PC-3 (cell line): ENCODE measurements at regions not wholly inside any gene's neighbourhood (a gene's known extent, or its start where the extent isn't known, plus 50 kb on each side); places are given as distances from the start of the nearest gene placed in this dataset.

Source experiments
- ATAC-seq: fragments of 200-7000 bp; cut with Tn5 transposase; 2 replicates; pipeline ENCODE4 v1.9.1; 2020; ENCODE audit warnings: mild to moderate bottlenecking, moderate library complexity
- BruUV-seq: library from RNA; stranded (reverse); fragments of 400-500 nt; replicated peaks from 2 replicates; lab custom pipeline; 2021; lab: Mats Ljungman, UMichigan
- CTCF ChIA-PET: fragments of 300-600 bp; sonication (Branson Sonifier 250); formaldehyde crosslinking; loops from one replicate; lab custom pipeline; 2022; ENCODE audit warnings: antibody characterized with exemption; lab: Charles Lee
- POLR2A ChIA-PET: fragments of 300-600 bp; sonication (Branson Sonifier 250); formaldehyde crosslinking; loops from one replicate; lab custom pipeline; 2022; ENCODE audit warnings: antibody characterized with exemption; ENCODE audit not compliant: unreplicated experiment; lab: Charles Lee
- DNase-seq: peaks from one replicate; pipeline ENCODE4 v3.0.0-alpha.2; 2015
- H2AFZ ChIP-seq: fragments of 300-600 bp; sonication (generic); 2 replicates; pipeline ENCODE4 v1.6.0; 2016; ENCODE audit warnings: antibody characterized with exemption, low read length
- H3F3A ChIP-seq: fragments of 300-600 bp; sonication (generic); one replicate; pipeline ENCODE4 v1.6.0; 2017; ENCODE audit warnings: antibody characterized with exemption, low read length, control low read depth, mild to moderate bottlenecking; ENCODE audit not compliant: unreplicated experiment
- H3K27ac ChIP-seq: fragments of 300-600 bp; sonication (generic); 2 replicates; pipeline ENCODE4 v1.5.1; 2016; ENCODE audit warnings: mild to moderate bottlenecking, low read length
- H3K27me3 ChIP-seq: fragments of 300-600 bp; sonication (generic); 2 replicates; pipeline ENCODE4 v1.6.1; 2016; ENCODE audit warnings: low read length, mixed read lengths
- H3K36me3 ChIP-seq: fragments of 300-600 bp; sonication (generic); 2 replicates; pipeline ENCODE4 v1.6.1; 2016; ENCODE audit warnings: low read depth, mixed run types, low read length, mixed read lengths
- H3K4me1 ChIP-seq: fragments of 300-600 bp; sonication (generic); 2 replicates; pipeline ENCODE4 v1.5.1; 2016; ENCODE audit warnings: low read length; ENCODE audit not compliant: insufficient read depth
- H3K4me2 ChIP-seq: fragments of 300-600 bp; sonication (generic); 2 replicates; pipeline ENCODE4 v1.6.0; 2016; ENCODE audit warnings: low read length
- H3K4me3 ChIP-seq: fragments of 300-600 bp; sonication (generic); 2 replicates; pipeline ENCODE4 v1.5.1; 2016; ENCODE audit warnings: mild to moderate bottlenecking, low read length, mixed read lengths
- H3K79me2 ChIP-seq: fragments of 300-600 bp; sonication (generic); 2 replicates; pipeline ENCODE4 v1.6.1; 2017; ENCODE audit warnings: low read length, mixed read lengths
- H3K9ac ChIP-seq: fragments of 300-600 bp; sonication (generic); 2 replicates; pipeline ENCODE4 v1.6.0; 2016; ENCODE audit warnings: mild to moderate bottlenecking, low read length
- H3K9me2 ChIP-seq: fragments of 300-600 bp; sonication (generic); replicated peaks from 2 replicates; pipeline ENCODE4 v1.6.1; 2016; ENCODE audit warnings: mixed run types, low read length, mixed read lengths
- H3K9me3 ChIP-seq: fragments of 300-600 bp; sonication (generic); 2 replicates; pipeline ENCODE4 v1.6.1; 2016; ENCODE audit warnings: low read length, mixed read lengths
- H4K20me1 ChIP-seq: fragments of 300-600 bp; sonication (generic); 2 replicates; pipeline ENCODE4 v1.6.1; 2016; ENCODE audit warnings: low read length, mixed read lengths
- CTCF ChIP-seq: fragments of 300-600 bp; sonication (generic); conservative IDR thresholded peaks from 2 replicates; pipeline ENCODE4 v1.5.1; 2017; ENCODE audit warnings: antibody characterized with exemption, low read depth, mild to moderate bottlenecking, low read length
- EZH2 ChIP-seq: fragments of 300-600 bp; sonication (generic); IDR thresholded peaks from one replicate; pipeline ENCODE4 v1.6.1; 2017; ENCODE audit warnings: antibody characterized with exemption, mild to moderate bottlenecking, low read length; ENCODE audit not compliant: unreplicated experiment
- EZH2phosphoT487 ChIP-seq: fragments of 300-600 bp; sonication (generic); IDR thresholded peaks from 2 replicates; pipeline ENCODE4 v1.6.1; 2018; ENCODE audit warnings: mild to moderate bottlenecking, antibody characterized with exemption, low read length, borderline replicate concordance
- intact Hi-C: fragments of 100-400 bp; cut with micrococcal nuclease; formaldehyde crosslinking; loops from 2 replicates; pipeline ENCODE4 v1.9.0; 2023

DNA sequence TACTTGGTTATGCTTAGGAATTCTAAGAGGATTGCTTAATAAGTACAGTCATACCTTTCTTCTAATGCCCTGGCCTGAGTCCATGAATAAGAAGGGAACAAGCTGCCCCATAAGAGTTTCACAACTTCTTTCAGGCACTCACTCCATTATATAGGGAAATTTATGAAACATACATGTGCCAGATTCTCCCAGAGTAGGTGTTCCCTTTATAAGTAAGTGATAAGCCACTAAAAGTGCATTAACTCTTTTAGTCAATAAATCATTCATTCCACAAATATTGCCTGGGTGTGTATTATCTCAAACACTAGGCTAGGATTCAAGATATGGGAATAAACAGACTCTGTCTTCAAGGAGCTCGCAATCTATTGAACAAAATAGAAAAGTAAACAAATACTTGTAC lies 84.5 kb upstream of the RBBP8 start:
- intact Hi-C loops, result loop anchor here (5.0 kb wide), 1 partner anchor 36 kb away; no protein-coding TSS in a partner anchor
- Histone ChIP-seq H3K9ac (no peak overlapping the region), H3K4me1 (peaks cover 20% of the 10 kb centered on the region), H3K9me3 (no peaks in the 10 kb centered on the region), H3K9me2 (no peaks in the 10 kb centered on the region), H3K79me2 (no peaks in the 10 kb centered on the region), H3F3A (peaks cover 4% of the 10 kb centered on the region), H3K36me3 (no peaks in the 10 kb centered on the region), H4K20me1 (no peaks in the 10 kb centered on the region), H3K27me3 (no peaks in the 10 kb centered on the region), H3K27ac (no peak overlapping the region), H2AFZ (no peak overlapping the region), H3K4me2 (no peak overlapping the region), H3K4me3 (no peak overlapping the region)
- BruUV-seq, result no TSS peak
- POLR2A ChIA-PET, result no interaction called here
- DNase-seq (peak; percentile 64), ATAC-seq (no peak)
- CTCF ChIA-PET, result no interaction called here
- TF ChIP-seq EZH2phosphoT487 (no peak), EZH2 (no peak), CTCF (no peak)

GRCh38 chr18:22856870-22857269 lies 76.3 kb upstream of the RBBP8 start:
- no peaks in the 10 kb centered on the region for H3K9me2 ChIP-seq
- no peaks in the 10 kb centered on the region for H3K36me3 ChIP-seq
- no peaks in the 10 kb centered on the region for H3F3A ChIP-seq
- H3K79me2 ChIP-seq, result no peaks in the 10 kb centered on the region
- no peaks in the 10 kb centered on the region for H4K20me1 ChIP-seq
- H3K4me1 ChIP-seq, result no peaks in the 10 kb centered on the region
- TF ChIP-seq CTCF (no peak), EZH2phosphoT487 (no peak), EZH2 (no peak)
- ChIA-PET CTCF (interaction anchor here (0.9 kb wide), 1 partner anchor 76 kb away, joined by 3 read pairs; the partner anchor contains the start of gene RBBP8), POLR2A (interaction anchor here (0.6 to 0.7 kb wide), 2 partner anchors 179 to 776 kb away, joined by 3 to 5 read pairs; no protein-coding TSS in a partner anchor)
- no TSS peak for BruUV-seq
- DNase-seq, result no peak
- no peak overlapping the region for H3K9ac ChIP-seq
- no peak overlapping the region for H3K4me2 ChIP-seq
- no peaks in the 10 kb centered on the region for H3K27me3 ChIP-seq
- no peak overlapping the region for H3K27ac ChIP-seq
- no peaks in the 10 kb centered on the region for H3K9me3 ChIP-seq
- no peak for ATAC-seq
- no peak overlapping the region for H3K4me3 ChIP-seq
- no peak overlapping the region for H2AFZ ChIP-seq
- intact Hi-C loops, result no loop called here

- no peaks in the 10 kb centered on the region for H3K36me3 ChIP-seq
- H3K79me2 ChIP-seq, result no peaks in the 10 kb centered on the region
- intact Hi-C loops, result no loop called here
- no peaks in the 10 kb centered on the region for H3K9me2 ChIP-seq
- no peak overlapping the region for H3K27ac ChIP-seq
- POLR2A ChIA-PET, result no interaction called here
- no peak overlapping the region for H3K9ac ChIP-seq
- H3F3A ChIP-seq, result no peaks in the 10 kb centered on the region
- CTCF ChIA-PET, result no interaction called here
- no peaks in the 10 kb centered on the region for H4K20me1 ChIP-seq
- TF ChIP-seq EZH2phosphoT487 (no peak), EZH2 (no peak), CTCF (no peak)
- H3K4me3 ChIP-seq, result no peak overlapping the region
- H3K4me2 ChIP-seq, result no peak overlapping the region
- H3K9me3 ChIP-seq, result no peaks in the 10 kb centered on the region
- H2AFZ ChIP-seq, result no peak overlapping the region
- DNase-seq (no peak), ATAC-seq (no peak)
- no peaks in the 10 kb centered on the region for H3K4me1 ChIP-seq
- H3K27me3 ChIP-seq, result no peaks in the 10 kb centered on the region
- BruUV-seq, result no TSS peak
Measured at GRCh38 chr18:22858121-22858520, 75.0 kb upstream of the RBBP8 start.
